ENCODE measurements at regions not wholly inside any gene's neighbourhood (a gene's known extent, or its start where the extent isn't known, plus 50 kb on each side); places are given as distances from the start of the nearest gene placed in this dataset.

DNA sequence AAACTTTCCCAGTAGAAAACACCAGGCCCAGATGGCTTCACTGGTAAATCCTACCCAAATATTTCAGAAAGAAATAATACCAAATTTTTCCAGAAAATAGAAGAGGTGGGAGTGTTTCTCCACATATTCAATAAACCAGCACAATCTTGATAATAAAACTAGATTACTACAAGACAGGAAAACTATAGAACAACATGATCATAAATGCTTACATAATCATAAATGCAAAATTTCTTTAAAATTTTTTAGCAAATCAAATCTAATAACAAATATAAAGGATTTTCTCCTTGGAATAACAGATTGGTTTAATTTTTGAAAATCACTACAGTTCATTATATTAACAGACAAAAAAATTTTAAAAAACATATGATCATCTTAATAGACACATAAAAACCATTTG, 294.5 kb downstream of the BCL11B start:
- no peak for DNase-seq (ENCODE audit: low read depth in 2 of 2)

DNA sequence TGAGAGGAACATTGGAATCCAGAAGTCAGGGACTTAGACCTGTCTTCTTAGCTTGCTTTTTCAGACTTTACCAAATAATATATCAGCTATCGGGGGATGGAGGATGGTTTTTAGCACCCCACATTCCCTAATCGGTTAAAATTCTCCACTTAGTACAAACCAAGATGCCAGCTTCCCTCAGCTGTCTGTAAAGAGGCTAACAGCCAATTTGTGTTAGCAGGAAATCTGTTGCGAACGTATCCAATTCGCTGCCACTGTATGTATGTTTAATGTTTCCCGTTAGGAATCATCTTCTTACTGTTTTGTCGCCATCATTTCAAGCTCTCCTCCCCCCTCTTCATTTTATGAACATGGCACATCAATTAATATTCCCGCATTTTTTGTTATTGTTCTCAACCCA, 289.0 kb downstream of the BCL11B start:
- DNase-seq (ENCODE audit: low read depth in 2 of 2) = no peak

DNA sequence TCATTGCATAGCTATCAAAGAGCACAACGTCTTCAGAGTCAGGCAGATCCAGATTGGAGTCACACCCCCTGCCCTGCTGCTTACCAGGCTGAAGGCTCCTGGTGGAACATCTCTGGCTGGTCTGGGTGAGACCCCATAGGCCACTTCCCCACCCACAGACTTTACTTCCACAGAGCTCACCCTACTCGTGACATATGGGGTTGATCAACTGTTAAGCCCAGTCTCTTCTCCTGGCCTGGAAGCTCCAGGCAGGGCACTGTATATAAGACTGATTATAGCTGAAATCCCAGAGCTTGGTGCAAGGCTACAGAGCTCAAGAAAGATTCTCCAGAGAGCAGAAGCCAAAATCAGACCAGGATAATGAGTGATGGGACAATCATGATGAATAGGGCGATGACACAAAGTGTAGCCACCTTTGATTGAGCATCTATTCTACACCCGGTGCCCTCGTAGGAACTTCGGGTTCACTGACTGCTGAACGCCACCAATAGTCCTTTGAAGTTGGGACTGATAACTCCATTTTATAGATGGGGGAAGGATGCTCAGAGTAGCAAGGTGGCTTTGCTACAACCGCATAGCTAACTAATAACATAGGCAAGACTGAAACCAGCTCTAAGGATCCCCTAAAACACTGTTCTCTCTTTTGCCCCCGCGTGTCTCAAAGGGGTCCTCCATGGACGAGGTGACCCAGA, 287.8 kb downstream of the BCL11B start:
- DNase-seq (ENCODE audit: low read depth in 2 of 2) = no peak

DNA sequence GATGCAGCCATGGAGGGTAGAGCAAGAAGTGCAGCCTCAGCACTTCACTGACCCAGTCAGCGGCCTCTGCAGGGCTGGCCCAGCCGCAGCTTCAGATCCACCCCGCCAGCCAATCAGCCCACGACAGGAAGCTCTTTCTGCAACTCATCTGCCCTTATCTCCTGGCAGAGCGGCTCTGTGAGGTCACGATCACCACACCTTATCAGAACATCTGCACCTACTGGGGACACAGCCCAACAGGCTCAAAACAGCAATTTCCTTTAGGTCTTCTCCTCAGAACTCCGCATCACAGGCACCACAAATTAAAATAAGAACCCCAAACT, 287.3 kb downstream of the BCL11B start:
- peak; percentile 49 for DNase-seq (ENCODE audit: low read depth in 2 of 2)

DNA sequence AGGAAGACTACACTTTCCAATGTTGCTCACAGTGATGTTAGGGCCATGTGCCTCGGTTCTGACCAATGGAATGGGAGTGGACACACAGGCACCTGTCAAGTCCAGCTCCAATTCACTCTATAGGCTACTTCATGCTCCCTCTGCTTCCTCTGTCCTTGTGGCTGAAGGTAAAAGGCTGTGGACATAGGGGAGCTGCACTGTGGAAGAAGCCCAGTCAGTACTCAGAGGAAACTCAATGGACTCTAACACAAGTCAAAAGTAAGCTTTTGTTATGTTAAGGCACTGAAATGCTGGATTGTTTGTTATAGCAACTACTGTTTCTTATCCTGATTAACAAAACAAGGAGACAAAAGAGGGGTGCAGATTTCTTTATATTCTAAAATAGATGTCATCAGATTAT, 278.2 kb downstream of the BCL11B start:
- no peak for DNase-seq (ENCODE audit: low read depth in 2 of 2)

DNA sequence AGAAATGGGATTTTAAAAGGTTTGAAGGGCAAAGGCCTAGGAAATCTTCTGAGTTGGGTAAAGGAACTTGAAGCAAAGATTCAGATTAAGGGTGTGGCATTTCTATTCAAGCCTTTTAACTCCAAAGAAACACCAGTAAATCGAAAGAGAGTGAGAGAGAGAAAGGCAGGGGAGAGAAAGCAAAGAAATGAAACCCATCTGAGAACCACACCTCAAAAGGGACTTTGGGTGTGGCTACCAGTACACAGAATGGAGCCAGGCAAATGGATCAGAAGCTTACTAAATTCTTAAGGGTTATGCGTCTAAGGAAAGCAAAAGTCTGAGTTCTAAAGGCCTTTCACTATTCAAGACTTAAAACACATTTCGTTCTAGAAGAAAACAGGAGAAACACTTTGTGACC, 277.4 kb downstream of the BCL11B start:
- no peak for DNase-seq (ENCODE audit: low read depth in 2 of 2)

DNA sequence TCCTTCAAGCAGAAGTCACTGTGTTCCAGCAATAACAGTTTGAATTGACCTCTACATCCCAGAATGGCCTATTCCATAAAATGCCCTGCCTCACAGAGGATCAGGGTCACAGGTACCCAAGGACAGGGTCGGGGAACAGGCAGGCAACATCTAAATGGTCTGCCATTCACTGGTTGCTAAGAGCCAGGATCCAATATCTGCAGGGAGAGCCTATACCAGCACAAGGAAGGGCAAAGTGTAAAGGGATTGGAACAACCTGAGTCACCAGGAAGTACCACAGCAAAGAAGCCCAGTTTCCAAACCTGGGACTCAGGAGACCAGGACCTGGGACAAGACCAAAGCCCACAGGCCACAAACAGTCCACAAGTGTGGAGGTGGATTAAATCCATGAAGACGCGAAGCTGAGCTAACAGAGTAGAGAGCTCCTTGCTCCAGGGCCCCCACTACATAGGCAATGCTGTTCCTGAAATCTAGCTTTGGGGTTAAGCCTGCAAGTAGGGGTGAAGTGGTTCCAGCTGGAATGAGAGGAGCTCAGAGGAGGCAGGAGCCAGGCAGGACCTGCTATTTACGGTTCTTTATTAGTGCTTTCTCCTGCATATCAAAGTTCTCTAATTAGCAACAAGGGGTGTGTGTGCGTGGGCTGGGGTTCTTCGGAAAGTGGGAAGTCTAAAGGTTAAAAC, 274.3 kb downstream of the BCL11B start:
- DNase-seq (ENCODE audit: low read depth in 2 of 2) = no peak

DNA sequence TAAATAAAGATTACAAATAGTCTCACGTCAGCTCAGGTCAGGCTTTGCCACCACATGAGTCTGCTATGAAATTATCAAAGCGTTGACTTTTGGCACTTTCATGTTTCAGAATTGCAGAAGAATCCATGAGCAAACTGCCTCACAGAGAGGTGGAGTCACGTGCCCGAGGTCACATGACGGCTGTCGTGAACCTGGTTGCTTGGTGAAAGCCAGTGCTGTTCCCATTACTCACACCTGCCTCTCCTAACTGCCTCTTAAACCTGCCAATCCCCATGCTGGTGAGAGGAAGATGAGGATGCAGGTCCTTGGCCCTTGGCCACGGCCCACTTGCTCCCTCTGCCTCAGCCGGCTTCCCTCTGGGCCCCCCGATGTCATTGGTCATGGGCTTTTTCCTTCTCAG, 272.7 kb downstream of the BCL11B start:
- DNase-seq (ENCODE audit: low read depth in 2 of 2) = no peak

DNA sequence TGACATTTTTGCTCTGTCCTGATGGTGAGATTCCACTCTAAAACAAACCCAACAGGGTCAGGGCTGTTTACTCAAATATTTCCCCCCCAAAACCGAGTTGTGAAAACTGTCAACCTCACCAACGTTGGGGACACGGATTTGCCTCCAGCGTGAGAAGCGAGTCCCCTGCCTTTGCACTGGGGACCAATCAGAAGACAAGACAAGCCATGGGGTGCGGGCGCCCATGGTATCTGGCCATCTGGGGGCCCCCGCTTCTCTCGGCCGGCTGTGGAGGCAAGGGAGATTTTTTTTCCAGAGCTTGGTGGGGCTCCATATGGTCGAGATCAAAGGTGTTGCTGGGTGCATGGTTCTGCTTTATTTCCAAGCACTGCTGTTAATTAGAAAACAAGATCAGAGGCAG, 272.1 kb downstream of the BCL11B start:
- no peak for DNase-seq (ENCODE audit: low read depth in 2 of 2)

DNA sequence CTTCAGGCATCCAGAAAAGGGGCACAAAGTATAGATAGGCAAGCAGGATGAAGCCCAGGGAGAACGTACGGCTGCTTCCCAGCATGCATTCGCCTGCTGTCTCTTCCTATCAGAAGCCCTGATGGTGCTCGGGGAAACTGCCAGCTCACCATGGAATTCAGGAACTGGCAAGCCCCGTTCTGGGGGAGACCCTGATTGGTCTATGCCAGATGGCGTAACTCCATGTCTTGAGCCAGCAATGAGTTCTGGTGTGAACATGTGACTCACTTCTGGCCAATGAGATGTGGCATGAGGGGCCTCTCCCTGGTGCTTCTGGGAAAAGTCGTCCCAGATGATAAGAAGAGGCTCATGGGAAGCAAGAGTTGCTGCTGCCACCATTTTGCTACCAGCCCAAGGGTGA, 270.8 kb downstream of the BCL11B start:
- DNase-seq (ENCODE audit: low read depth in 2 of 2) = no peak

DNA sequence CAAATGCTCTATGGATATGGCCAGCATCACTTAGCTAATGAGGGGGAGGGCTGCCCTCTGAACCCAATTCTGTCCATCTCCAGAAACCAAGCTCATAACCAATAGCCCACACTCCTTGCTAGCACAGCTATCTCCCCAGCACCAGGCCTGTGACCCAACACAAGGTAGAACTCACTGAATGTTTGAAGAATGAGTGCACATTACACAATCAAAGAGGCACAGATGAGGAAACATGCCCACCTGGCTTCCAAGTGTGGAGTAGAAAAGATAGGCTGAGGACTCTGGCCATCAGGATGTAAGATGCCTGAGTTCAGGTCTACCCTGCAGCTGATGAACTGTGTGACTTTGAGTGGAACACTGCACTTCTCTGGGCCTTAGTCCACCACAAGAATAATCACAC, 268.4 kb downstream of the BCL11B start:
- no peak for DNase-seq (ENCODE audit: low read depth in 2 of 2)

DNA sequence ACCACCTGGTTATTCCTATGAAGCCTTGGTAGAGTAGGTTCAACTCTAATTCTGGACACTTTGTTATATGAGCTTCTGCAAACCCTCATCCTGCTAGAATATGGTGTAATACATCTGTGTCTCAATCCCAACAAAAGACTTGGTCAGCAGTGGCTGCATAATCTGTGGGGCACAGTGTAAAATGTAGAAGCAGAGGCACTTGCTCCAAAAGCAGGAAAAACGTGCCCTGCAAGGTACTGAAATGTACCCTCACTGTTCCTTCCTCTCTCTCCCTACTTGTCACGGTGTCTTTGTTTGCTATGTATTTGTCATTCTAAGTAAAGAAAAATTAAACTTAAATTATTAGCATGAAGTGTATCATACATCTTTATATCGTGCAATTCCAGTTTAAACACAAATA, 267.9 kb downstream of the BCL11B start:
- DNase-seq (ENCODE audit: low read depth in 2 of 2) = no peak

DNA sequence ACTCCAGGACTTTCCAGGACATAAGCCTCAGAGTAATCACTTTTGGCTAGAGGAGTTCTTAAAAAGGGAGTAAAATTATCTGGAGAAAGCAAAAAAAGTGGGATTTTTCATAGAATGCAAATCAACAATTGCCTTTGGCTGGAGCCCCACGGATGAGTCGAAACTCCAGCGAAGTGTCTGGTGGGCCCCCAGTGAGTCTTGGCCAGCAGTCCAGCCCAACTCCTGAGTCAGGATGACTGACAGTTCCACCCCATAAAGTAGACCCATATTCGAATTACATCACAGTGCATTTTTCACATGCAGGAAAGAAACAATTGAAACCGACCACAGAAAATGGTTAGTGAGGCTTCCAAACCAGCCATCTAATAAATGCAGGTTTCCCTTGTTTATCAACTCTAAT, 265.7 kb downstream of the BCL11B start:
- no peak for DNase-seq (ENCODE audit: low read depth in 2 of 2)

DNA sequence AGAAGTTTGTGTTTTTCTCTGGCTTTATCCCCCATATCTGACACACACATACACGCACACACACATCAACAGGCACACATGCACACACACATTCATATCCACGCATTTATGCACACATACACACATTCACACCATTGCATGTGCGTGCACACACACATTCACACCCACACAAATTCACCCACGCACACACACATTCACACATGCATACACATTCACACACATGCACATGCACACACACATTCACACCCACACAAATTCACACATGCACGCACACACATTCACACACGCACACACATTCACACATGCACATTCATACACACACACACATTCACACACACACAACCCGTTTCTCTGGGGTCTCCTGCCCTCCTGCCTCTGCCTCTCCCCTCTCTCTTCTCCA, 264.2 kb downstream of the BCL11B start:
- no peak for DNase-seq (ENCODE audit: low read depth in 2 of 2)

DNA sequence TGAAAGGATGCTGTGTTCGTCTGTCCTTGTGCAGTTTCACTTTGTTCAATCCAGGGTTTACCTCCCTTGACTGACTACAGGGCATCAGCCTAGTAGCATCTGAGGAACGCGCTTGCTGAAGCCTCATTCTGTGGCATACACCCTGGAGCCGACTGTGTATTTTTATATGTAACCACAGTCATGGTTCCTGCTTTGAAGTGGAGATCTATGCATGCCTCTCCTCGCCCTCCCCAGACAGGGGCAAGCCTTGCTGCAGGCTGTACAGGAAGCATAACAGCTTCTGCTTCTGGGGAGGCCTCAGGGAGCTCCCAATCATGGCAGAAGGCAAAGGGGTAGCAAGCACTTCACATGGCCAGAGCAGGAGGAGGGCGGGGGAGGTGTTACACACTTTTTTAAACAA, 262.1 kb downstream of the BCL11B start:
- DNase-seq (ENCODE audit: low read depth in 2 of 2) = no peak

DNA sequence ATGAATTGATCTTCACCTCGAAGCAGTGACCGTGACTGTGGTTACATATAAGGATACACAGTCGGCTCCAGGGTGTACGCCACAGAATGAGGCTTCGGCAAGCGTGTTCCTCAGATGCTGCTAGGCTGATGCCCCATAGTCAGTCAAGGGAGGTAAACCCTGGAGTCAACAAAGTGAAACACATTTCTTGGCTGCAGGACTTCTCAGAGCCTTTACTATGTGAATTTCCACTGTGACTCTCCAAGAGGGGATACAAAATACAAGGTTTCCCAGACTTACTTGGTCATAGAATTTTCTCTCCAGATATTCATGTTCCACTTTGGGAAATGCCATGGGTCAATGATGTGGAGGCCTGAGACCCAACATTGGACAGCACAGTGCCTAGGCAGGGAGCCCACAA, 260.6 kb downstream of the BCL11B start:
- no peak for DNase-seq (ENCODE audit: low read depth in 2 of 2)

DNA sequence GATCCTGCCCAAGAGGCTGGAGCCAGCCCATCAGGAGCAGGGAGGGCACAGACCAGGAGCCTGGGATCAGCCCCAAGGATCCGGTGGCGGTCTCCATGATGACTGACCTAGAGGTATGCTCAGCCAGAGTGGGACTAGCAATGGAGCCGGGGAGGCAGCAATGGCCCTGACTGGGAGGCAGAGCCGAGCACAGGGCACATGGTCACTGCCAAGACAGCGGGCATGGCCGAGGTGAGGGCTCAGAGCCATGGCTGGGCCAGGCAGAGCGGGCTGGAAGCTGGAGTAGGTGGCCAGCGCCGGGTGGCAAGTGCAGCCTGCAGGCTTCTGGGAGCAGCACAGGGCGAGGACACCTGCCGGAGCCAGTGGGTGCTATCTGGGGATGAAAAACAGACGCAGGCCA, 259.3 kb downstream of the BCL11B start:
- DNase-seq (ENCODE audit: low read depth in 2 of 2) = no peak

DNA sequence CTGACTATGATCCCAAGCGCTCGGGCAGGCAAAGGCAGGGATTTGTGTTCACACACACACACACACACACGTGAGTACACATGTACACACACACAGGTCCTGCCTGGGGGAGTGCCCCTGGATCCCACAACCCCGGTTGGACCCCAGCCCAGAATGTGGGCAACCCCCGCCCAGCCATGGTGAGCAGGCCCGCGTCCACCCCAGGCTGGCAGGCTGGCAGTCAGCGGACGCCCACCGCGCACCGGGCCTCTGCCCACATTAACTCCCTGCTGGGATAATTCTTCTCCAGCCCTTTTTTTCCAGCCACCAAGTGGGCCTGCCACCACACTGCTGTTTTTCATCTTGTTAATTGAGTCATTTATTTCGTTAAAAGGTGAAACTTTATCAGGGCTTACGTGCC, 256.2 kb downstream of the BCL11B start:
- no peak for DNase-seq (ENCODE audit: low read depth in 2 of 2)

DNA sequence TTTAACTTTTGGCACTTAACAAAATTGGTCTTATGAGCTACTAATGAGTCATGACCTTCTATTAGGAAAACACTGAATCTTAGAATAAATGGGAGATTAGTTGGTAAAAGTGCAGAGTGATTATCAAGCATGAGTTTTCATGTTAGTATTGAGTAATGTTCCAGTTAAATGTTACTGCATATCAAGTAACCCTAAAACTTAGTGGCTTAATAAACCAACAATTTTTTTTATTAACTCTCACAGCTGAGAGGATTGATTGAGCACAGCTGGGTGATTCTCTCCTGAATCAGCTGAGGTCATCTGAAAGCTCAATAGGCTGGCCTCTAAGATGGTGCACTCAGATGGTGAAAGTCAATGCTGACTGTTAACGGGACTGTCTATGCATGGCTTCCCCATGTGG, 248.6 kb downstream of the BCL11B start:
- no peak for DNase-seq (ENCODE audit: low read depth in 2 of 2)

DNA sequence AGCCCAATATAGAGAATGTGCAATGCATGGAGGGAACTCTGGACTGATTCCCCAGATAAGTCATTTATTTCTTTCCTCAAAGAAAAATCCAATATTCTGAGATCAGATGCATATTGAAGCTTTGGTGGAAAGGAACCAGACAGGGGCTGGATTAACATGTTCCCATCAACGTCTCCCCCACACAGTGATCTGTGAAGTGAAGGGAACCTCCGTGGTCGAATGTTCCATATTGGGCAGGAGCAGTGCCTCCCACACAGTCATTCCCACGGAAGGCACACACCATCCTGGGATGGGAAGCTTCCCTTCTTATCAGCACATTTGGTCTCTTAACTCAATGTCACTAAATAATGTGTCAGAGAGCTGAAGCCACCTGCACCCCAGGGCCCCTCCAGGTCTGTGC, 247.1 kb downstream of the BCL11B start:
- DNase-seq (ENCODE audit: low read depth in 2 of 2) = no peak

DNA sequence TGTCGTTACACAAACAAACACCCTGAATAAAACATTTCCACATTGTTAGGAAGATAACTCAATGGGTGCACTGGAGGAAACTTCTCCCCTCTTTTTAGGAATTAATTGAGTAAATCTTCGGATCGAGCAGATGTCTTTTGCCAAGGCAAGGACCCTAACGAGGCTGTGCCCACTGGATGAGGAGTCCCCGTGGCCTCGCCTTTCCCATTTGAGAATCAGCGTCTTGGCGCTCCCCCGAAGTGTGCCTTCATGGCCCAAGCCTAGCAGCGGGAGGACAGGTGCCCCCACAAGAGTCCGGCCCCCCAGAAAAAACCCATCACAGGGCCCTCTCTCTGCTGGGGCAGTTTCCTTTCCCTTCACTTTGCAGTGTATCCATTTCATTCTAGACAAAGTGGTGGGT, 246.6 kb downstream of the BCL11B start:
- DNase-seq (ENCODE audit: low read depth in 2 of 2) = no peak

DNA sequence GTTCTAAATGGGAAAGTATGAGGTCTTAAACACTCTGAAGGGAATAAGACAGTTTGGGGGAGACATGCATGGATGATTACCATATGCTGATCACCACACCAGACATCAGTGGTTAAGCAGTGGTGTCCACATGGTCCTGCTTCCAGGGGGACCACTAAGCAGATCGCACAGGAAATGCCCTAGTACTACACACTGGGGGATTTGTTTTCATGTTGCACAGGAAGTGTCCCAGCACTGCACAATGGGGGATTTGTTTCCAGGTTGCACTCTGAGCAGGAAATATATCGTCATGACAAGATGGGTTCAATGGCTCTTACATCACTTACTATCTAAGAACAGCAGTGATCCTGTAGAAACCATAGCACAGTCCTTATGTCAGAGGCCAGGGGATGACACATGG, 245.5 kb downstream of the BCL11B start:
- DNase-seq (ENCODE audit: low read depth in 2 of 2) = peak in 1 of 2 donors; percentile 7

DNA sequence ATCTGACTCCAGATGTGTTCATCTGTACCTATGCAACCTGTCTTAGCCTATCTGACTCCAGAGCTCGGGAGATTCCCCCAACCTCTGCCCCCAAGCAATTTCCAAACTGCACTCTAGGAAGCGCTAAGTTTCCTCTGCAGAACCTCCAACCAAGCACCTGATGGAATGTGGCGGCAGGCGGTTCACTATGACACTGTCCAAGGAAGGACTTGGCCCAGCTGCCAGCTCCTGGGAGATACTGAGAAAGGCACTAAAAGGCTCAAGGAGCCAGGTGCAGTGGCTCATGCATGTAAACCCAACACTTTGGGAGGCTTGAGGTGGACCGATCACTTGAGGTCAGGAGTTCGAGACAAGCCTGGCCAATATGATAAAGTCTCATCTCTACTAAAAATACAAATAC, 244.0 kb downstream of the BCL11B start:
- DNase-seq (ENCODE audit: low read depth in 2 of 2) = no peak

DNA sequence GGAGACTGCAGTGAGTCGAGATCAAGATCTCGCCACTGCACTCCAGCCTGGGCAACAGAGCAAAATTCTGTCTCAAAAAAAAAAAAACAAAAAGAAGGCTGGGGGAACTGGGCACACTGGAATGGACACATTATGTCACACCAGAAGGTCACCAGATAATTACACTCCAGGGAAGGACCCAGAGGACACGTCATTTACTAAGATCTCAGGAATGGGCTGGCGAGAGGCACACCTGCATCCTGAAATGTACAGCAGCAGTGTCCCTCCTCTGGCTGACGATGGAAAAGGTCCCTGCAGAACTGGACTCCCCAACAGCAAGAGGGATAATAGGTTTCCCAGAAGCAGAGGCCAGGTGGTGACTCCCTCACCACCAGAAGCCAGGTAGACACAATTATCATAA, 243.5 kb downstream of the BCL11B start:
- DNase-seq (ENCODE audit: low read depth in 2 of 2) = no peak

Measured in activated CD4-positive, alpha-beta T cell treated with anti-CD3 and anti-CD28 coated beads for 24 hours (primary cell).